ENCODE measurements at regions not wholly inside any gene's neighbourhood (a gene's known extent, or its start where the extent isn't known, plus 50 kb on each side); places are given as distances from the start of the nearest gene placed in this dataset.

DNA sequence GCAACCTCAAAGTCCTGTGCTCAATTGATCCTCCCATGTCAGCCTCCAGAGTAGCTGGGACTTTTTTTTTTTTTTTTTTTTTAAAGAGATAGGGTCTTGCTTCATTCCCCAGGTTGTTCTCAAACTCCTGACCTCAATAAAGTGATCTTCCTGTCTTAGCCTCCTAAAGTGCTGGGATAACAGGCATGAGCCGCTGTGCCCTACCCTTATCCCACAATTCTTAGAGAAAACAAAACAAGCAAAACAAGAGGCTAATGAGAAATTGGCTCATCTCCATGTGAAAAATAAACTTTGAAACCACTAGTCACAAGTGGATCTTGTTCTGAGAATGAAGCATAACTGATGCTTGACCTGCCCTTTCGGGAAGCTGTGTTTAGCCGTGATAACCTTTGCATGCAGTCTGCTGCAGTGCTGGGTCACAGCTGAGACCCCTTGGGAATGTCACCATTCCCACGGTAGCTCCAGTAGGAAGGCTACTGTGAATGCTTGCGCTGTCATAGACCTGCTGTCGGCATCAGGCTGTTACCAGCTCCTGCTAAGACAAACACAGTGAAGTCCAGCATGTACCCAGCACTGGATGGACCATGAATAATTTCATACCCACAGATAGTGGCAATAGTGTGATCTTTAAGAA, 290.7 kb upstream of the KIAA1217 start:
- TF ChIP-seq, protein P1, sequence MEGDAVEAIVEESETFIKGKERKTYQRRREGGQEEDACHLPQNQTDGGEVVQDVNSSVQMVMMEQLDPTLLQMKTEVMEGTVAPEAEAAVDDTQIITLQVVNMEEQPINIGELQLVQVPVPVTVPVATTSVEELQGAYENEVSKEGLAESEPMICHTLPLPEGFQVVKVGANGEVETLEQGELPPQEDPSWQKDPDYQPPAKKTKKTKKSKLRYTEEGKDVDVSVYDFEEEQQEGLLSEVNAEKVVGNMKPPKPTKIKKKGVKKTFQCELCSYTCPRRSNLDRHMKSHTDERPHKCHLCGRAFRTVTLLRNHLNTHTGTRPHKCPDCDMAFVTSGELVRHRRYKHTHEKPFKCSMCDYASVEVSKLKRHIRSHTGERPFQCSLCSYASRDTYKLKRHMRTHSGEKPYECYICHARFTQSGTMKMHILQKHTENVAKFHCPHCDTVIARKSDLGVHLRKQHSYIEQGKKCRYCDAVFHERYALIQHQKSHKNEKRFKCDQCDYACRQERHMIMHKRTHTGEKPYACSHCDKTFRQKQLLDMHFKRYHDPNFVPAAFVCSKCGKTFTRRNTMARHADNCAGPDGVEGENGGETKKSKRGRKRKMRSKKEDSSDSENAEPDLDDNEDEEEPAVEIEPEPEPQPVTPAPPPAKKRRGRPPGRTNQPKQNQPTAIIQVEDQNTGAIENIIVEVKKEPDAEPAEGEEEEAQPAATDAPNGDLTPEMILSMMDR (IDR thresholded peaks at IDR 0.05), result no peak
- TF ChIP-seq POLR2A (IDR thresholded peaks at IDR 0.05), result no peak
- TF ChIP-seq POLR2AphosphoS5 (IDR thresholded peaks at IDR 0.05), result no peak

Measured in prostate gland (tissue), 2 donors.